GM23248 (cell line): ENCODE measurements at regions not wholly inside any gene's neighbourhood (a gene's known extent, or its start where the extent isn't known, plus 50 kb on each side); places are given as distances from the start of the nearest gene placed in this dataset.

ENCODE experiments used
- EZH2 ChIP-seq: fragments of 200-600 bp; sonication (generic); IDR thresholded peaks from 2 replicates; pipeline ENCODE4 v1.6.1; 2018; ENCODE audit warnings: antibody characterized with exemption, mild to moderate bottlenecking; ENCODE audit not compliant: insufficient read depth, poor library complexity, severe bottlenecking
- EZH2phosphoT487 ChIP-seq: fragments of 200-600 bp; sonication (generic); IDR thresholded peaks from 2 replicates; pipeline ENCODE4 v1.6.1; 2018; ENCODE audit warnings: antibody characterized with exemption, moderate library complexity, mild to moderate bottlenecking, low read depth; ENCODE audit not compliant: insufficient read depth

GRCh38 chr5:68798877-68799843 is 294.7 kb upstream of the SLC30A5 start:
- TF ChIP-seq EZH2phosphoT487: no peak
- TF ChIP-seq EZH2: no peak
